ENCODE measurements at regions not wholly inside any gene's neighbourhood (a gene's known extent, or its start where the extent isn't known, plus 50 kb on each side); places are given as distances from the start of the nearest gene placed in this dataset.

DNA sequence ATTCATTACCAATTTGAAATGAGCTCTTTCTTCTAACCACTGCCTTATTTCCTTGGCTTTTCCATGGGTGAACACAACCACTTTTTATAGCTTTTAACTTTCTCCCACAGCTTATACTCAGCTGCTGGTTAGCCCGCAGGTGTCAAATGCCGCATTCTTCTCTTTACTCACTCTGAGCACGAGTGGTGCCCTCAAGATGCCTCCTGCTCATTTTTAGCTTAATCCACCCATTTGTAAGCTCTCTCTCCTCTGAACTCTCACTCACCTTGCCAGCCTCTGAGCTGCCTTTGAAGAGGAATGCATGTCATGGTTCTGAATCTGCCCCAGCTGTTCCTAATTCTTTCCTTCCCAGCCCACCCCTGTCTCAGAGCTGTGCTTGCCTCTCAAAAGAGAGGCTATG, 449.4 kb upstream of the PRICKLE1 start:
- no peak for TF ChIP-seq CTCF (IDR thresholded peaks at IDR 0.05 in 4 of 5, conservative IDR thresholded peaks at IDR 0.05 in 1 of 5)
- TF ChIP-seq POLR2A (IDR thresholded peaks at IDR 0.05): no peak
